Left lung (tissue), 4 donors: ENCODE measurements at regions not wholly inside any gene's neighbourhood (a gene's known extent, or its start where the extent isn't known, plus 50 kb on each side); places are given as distances from the start of the nearest gene placed in this dataset.

Experiments used
- ATAC-seq: fragments of 200-7000 bp; cut with Tn5 transposase; one replicate; pipeline ENCODE4 v1.9.1; 2020; ENCODE audit warnings: moderate library complexity
- DNase-seq, 4 donors: peaks; one replicate each; pipeline ENCODE4 v3.0.0-alpha.2; 2013 to 2020
- H3K27ac ChIP-seq, 2 donors: fragments of 200-600 bp; sonication (generic) in 1 of 2; one replicate each; pipeline versions ENCODE4 v1.5.0 to v1.8.0; 2020 to 2021
- H3K27me3 ChIP-seq, 2 donors: fragments of 200-600 bp; sonication (generic) in 1 of 2; one replicate each; pipeline versions ENCODE4 v1.5.0 to v1.8.0; 2020 to 2021
- H3K36me3 ChIP-seq, 2 donors: fragments of 200-600 bp; sonication (generic) in 1 of 2; one replicate each; pipeline versions ENCODE4 v1.5.0 to v1.8.0; 2020 to 2021
- H3K4me1 ChIP-seq, 2 donors: fragments of 200-600 bp; one replicate each; pipeline ENCODE4 v1.8.0; 2021
- H3K4me3 ChIP-seq, 2 donors: fragments of 200-600 bp; sonication (generic) in 1 of 2; one replicate each; pipeline versions ENCODE4 v1.5.0 to v1.8.0; 2020 to 2021; ENCODE audit warnings: mild to moderate bottlenecking in 1 of 2
- H3K9me3 ChIP-seq, 2 donors: fragments of 200-600 bp; sonication (generic) in 1 of 2; one replicate each; pipeline versions ENCODE4 v1.5.0 to v1.8.0; 2020 to 2021
- intact Hi-C, 2 donors: fragments of 100-400 bp; cut with DNase I; formaldehyde crosslinking; loops; one replicate each; pipeline versions ENCODE4 v1.11.2 to v1.14.2; 2022
- TF ChIP-seq, protein P1 (sequence below), 2 donors: fragments of 200-600 bp; sonication (generic) in 1 of 2; IDR thresholded peaks; one replicate each; pipeline versions ENCODE4 v1.5.0 to v1.8.0; 2021; ENCODE audit warnings: antibody characterized with exemption in 2 of 2
- donor health status: DM: no; HTN: yes; CAD: no.
- donor health status: DM: no; HTN: no; CAD: no.

DNA sequence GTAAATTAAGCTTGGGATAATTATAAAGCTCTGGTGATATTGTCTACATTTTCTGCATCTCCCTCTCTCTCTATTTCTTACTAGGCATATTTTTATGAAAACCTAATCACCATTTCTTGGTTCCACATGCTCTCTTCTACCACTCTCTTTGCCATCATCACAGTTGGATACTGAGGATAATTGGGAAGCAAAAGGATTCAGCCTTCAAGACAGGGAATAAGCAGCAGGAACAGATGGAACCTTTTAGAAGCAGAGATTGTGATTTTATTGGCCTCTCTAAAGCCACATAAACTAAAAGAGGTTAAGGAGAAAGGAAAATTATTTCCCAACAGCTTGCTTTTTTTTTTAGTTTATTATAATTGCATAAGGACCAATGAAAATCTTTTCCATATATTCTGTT is 226.3 kb upstream of the SPHKAP start:
- intact Hi-C loops: no loop called here
- H3K9me3 ChIP-seq: peaks cover 0 to 5% of the 10 kb centered on the region in 2 donors
- ATAC-seq: no peak
- no peak for DNase-seq
- H3K4me3 ChIP-seq: no peak overlapping the region
- no peak overlapping the region for H3K27ac ChIP-seq
- H3K27me3 ChIP-seq: no peaks in the 10 kb centered on the region
- no peaks in the 10 kb centered on the region for H3K4me1 ChIP-seq
- TF ChIP-seq, protein P1, sequence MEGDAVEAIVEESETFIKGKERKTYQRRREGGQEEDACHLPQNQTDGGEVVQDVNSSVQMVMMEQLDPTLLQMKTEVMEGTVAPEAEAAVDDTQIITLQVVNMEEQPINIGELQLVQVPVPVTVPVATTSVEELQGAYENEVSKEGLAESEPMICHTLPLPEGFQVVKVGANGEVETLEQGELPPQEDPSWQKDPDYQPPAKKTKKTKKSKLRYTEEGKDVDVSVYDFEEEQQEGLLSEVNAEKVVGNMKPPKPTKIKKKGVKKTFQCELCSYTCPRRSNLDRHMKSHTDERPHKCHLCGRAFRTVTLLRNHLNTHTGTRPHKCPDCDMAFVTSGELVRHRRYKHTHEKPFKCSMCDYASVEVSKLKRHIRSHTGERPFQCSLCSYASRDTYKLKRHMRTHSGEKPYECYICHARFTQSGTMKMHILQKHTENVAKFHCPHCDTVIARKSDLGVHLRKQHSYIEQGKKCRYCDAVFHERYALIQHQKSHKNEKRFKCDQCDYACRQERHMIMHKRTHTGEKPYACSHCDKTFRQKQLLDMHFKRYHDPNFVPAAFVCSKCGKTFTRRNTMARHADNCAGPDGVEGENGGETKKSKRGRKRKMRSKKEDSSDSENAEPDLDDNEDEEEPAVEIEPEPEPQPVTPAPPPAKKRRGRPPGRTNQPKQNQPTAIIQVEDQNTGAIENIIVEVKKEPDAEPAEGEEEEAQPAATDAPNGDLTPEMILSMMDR (IDR thresholded peaks at IDR 0.05): no peak
- no peaks in the 10 kb centered on the region for H3K36me3 ChIP-seq

DNA sequence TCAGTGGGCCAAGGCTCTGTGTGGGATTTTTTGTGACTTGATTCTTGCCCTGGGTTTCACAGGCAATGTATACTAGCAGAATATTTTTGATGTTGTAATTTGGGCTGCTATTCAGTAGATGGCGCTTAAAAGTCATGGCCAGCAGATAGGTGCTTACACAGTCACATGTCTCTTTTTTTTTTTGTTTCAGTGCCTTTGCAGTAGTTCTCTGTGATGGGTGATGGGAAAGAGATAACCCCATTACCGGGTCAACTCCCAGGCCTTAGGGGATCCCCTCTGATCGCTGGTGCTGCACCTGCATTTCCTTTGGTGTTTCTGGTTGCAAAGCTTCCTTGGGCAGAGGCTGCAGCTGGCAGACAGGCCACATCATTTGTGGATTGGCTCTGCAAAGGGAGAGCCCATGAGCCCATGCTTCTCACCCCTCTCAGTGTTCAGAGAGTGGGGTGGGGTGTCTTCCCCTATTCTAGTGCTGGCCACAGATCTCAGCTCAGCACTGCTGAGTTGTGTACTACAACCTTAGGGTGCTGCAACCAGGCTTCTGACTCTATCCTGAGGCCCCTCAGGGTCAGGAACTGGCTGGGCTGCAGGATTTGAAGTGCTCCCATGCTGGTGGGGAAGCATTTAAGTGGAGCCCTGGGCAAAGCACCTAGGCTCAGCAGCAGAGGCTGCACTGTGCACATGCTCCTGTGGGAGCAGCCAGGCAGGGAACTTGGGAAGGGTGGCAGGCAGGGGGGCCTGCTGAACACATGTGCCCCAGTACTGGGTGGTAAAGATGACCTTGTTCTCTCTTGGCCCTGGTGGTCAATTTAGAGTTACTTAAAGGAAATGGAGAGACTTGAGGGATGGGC is 219.8 kb upstream of the SPHKAP start:
- intact Hi-C loops: no loop called here
- Histone ChIP-seq H3K27me3 (no peaks in the 10 kb centered on the region), H3K27ac (no peak overlapping the region), H3K9me3 (peaks cover 0 to 40% of the 10 kb centered on the region in 2 donors), H3K36me3 (no peaks in the 10 kb centered on the region), H3K4me1 (no peaks in the 10 kb centered on the region), H3K4me3 (no peak overlapping the region)
- ATAC-seq (no peak), DNase-seq (no peak)
- TF ChIP-seq, protein P1 (IDR thresholded peaks at IDR 0.05): no peak

DNA sequence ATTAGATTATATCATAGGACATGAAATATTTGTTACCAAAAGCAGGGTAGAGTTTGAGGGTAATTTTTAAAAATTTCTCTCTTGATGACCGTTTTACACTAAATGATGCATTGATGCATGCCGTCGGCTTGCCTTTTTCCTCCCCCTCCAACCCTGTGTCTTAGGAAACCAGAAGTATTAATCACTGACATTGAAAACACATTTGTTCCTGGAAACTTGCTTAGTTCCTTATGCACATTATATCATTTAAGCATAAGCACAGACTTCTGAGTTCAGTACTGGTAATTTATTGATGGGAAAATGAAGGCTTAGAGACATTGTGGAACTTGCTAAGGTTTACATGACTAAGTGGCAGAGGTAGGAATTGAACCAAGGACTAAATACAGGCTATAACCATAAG is 206.3 kb upstream of the SPHKAP start:
- TF ChIP-seq, protein P1 (IDR thresholded peaks at IDR 0.05): no peak
- DNase-seq: no peak
- Histone ChIP-seq H3K4me3 (no peak overlapping the region), H3K36me3 (no peaks in the 10 kb centered on the region), H3K4me1 (no peaks in the 10 kb centered on the region), H3K27ac (no peak overlapping the region), H3K9me3 (peaks cover 0 to 11% of the 10 kb centered on the region in 2 donors), H3K27me3 (no peaks in the 10 kb centered on the region)
- intact Hi-C loops: no loop called here
- no peak for ATAC-seq

DNA sequence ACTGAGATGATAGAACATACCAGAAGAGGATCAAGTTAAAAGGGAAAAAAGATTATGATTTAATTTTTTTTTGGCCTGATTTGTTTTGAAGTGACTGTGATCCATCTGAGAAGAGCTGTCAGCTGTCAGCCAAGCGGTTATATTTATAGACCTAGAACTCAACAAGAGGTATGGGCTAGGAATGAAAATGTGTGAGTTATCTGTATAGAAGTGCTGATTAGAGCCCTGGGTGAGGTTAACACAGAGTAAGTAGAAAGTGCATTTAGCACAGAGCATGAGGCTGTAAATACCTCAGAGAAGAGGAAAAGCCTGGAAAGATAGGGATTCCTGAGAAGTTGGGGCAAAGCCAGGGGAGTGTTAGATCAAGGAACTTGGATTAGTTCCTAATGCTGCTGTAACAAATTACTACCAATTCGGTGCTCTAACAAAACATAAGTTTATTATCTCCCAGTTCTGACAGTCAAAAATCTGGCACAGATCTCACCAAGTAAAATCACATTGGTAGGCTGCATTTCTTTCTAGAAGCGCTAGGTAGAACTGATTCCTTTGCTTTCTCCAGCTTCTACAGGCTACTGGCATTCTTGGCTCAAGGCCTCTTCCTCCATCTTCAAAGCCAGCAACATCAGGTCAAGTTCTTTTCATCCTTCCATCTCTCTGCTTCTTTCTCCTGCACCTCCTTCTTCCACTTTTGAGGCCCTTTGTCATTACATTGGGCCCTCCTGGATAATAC is 197.4 kb upstream of the SPHKAP start:
- ATAC-seq (no peak), DNase-seq (no peak)
- TF ChIP-seq, protein P1 (IDR thresholded peaks at IDR 0.05): no peak
- Histone ChIP-seq H3K4me1 (no peaks in the 10 kb centered on the region), H3K4me3 (no peak overlapping the region), H3K27ac (no peak overlapping the region), H3K27me3 (no peaks in the 10 kb centered on the region), H3K9me3 (no peaks in the 10 kb centered on the region), H3K36me3 (no peaks in the 10 kb centered on the region)
- intact Hi-C loops: no loop called here

DNA sequence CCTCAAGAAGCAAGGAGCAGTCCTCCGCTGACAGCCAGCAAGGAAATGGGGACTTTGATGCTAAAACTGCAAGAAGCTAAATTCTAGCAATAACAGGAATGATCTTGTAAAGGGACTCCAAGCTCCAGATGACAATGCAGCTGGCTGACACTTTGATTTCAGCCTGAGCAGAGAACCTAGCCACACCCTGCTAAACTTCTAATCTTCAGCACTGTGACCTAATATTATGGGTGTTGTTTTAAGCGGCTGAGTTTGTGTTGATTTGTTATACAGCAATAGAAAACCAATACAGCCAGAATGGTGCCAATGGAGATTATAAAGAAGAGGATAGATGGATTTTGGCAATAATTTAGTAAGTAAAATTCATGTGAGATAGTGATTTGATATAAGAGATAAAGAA is 196.7 kb upstream of the SPHKAP start:
- H3K4me1 ChIP-seq: no peaks in the 10 kb centered on the region
- ATAC-seq (no peak), DNase-seq (no peak)
- H3K9me3 ChIP-seq: no peaks in the 10 kb centered on the region
- H3K27ac ChIP-seq: no peak overlapping the region
- TF ChIP-seq, protein P1 (IDR thresholded peaks at IDR 0.05): no peak
- intact Hi-C loops: no loop called here
- H3K27me3 ChIP-seq: no peaks in the 10 kb centered on the region
- no peak overlapping the region for H3K4me3 ChIP-seq
- no peaks in the 10 kb centered on the region for H3K36me3 ChIP-seq
